DND-41 (cell line): ENCODE measurements at regions not wholly inside any gene's neighbourhood (a gene's known extent, or its start where the extent isn't known, plus 50 kb on each side); places are given as distances from the start of the nearest gene placed in this dataset.
"Not testable (repeated sequence)": the region's sequence is repeated elsewhere in the genome, so short reads cannot be mapped to it uniquely, and the experiment has no call there.

Experiments
- ATAC-seq: fragments of 200-7000 bp; cut with Tn5 transposase; 3 replicates; pipeline ENCODE4 v1.9.1; 2021; ENCODE audit warnings: low read depth; ENCODE audit not compliant: insufficient read depth
- DNase-seq: peaks from one replicate; pipeline ENCODE4 v3.0.0-alpha.2; 2020
- H2AFZ ChIP-seq: 2 replicates; pipeline ENCODE4 v1.6.0; 2012; ENCODE audit warnings: low read depth, low read length
- H3K27ac ChIP-seq: 2 replicates; pipeline ENCODE4 v1.5.1; 2012; ENCODE audit warnings: low read length, inconsistent platforms
- H3K27me3 ChIP-seq: fragments of 200-600 bp; sonication (generic); 2 replicates; pipeline ENCODE4 v1.6.0; 2012; ENCODE audit warnings: low read length, mild to moderate bottlenecking, inconsistent platforms; ENCODE audit not compliant: insufficient read depth, poor library complexity
- H3K36me3 ChIP-seq: 2 replicates; pipeline ENCODE4 v1.5.1; 2012; ENCODE audit warnings: low read length, inconsistent platforms; ENCODE audit not compliant: insufficient read depth
- H3K4me1 ChIP-seq: 2 replicates; pipeline ENCODE4 v1.5.1; 2012; ENCODE audit warnings: mild to moderate bottlenecking, low read length; ENCODE audit not compliant: insufficient read depth
- H3K4me2 ChIP-seq: 2 replicates; pipeline ENCODE4 v1.6.0; 2012; ENCODE audit warnings: mild to moderate bottlenecking, moderate library complexity, low read length, inconsistent platforms; ENCODE audit not compliant: insufficient read depth
- H3K4me3 ChIP-seq, 2 experiments: fragments of 200-600 bp in 1 of 2; shearing (Covaris generic) in 1 of 2; 2 replicates each; pipeline ENCODE4 v1.5.1; 2012 to 2016; ENCODE audit warnings: inconsistent platforms in 2 of 2, low read length in 2 of 2, mild to moderate bottlenecking in 2 of 2, low read depth in 1 of 2, moderate library complexity in 1 of 2
- H3K79me2 ChIP-seq: 2 replicates; pipeline ENCODE4 v1.6.0; 2012; ENCODE audit warnings: low read length, inconsistent platforms; ENCODE audit not compliant: insufficient read depth
- H3K9ac ChIP-seq: 2 replicates; pipeline ENCODE4 v1.6.0; 2012; ENCODE audit warnings: low read depth, mild to moderate bottlenecking, inconsistent platforms, low read length, moderate library complexity
- H3K9me3 ChIP-seq: 2 replicates; pipeline ENCODE4 v1.5.1; 2012; ENCODE audit warnings: low read length, moderate library complexity, mild to moderate bottlenecking, inconsistent platforms; ENCODE audit not compliant: insufficient read depth, severe bottlenecking
- H4K20me1 ChIP-seq: 2 replicates; pipeline ENCODE4 v1.6.0; 2012; ENCODE audit warnings: low read length; ENCODE audit not compliant: insufficient read depth
- EZH2 ChIP-seq: IDR thresholded peaks from 3 replicates; pipeline ENCODE4 v1.6.1; 2012; ENCODE audit warnings: borderline replicate concordance, low read depth, mild to moderate bottlenecking, moderate library complexity, low read length, inconsistent platforms; ENCODE audit not compliant: severe bottlenecking
- TF ChIP-seq, protein P1 (sequence below): IDR thresholded peaks from 2 replicates; pipeline ENCODE4 v1.5.1; 2012; ENCODE audit warnings: borderline replicate concordance, low read length, moderate library complexity, mild to moderate bottlenecking; ENCODE audit not compliant: poor library complexity, severe bottlenecking; ENCODE audit errors: extremely low read depth

DNA sequence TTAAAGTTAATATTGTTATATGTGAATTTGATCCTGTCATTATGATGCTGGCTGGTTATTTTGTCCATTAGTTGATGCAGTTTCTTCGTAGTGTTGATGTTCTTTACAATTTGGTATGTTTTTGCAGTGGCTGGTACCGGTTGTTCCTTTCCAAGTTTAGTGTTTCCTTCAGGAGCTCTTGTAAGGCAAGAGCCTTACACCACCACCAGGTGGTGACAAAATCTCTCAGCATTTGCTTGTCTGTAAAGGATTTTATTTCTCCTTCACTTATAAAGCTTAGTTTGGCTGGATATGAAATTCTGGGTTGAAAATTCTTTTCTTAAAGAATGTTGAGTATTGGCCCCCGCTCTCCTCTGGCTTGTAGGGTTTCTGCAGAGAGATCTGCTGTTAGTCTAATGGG, 86.4 kb upstream of the UNC13C start:
- TF ChIP-seq, protein P1, sequence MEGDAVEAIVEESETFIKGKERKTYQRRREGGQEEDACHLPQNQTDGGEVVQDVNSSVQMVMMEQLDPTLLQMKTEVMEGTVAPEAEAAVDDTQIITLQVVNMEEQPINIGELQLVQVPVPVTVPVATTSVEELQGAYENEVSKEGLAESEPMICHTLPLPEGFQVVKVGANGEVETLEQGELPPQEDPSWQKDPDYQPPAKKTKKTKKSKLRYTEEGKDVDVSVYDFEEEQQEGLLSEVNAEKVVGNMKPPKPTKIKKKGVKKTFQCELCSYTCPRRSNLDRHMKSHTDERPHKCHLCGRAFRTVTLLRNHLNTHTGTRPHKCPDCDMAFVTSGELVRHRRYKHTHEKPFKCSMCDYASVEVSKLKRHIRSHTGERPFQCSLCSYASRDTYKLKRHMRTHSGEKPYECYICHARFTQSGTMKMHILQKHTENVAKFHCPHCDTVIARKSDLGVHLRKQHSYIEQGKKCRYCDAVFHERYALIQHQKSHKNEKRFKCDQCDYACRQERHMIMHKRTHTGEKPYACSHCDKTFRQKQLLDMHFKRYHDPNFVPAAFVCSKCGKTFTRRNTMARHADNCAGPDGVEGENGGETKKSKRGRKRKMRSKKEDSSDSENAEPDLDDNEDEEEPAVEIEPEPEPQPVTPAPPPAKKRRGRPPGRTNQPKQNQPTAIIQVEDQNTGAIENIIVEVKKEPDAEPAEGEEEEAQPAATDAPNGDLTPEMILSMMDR = peak; percentile 28
- not testable (repeated sequence) for H3K4me2 ChIP-seq, H3K36me3 ChIP-seq, ATAC-seq, H3K4me1 ChIP-seq, H2AFZ ChIP-seq, H3K9ac ChIP-seq, H3K27ac ChIP-seq, H3K4me3 ChIP-seq, H3K9me3 ChIP-seq, H3K27me3 ChIP-seq, DNase-seq, H4K20me1 ChIP-seq, H3K79me2 ChIP-seq

DNA sequence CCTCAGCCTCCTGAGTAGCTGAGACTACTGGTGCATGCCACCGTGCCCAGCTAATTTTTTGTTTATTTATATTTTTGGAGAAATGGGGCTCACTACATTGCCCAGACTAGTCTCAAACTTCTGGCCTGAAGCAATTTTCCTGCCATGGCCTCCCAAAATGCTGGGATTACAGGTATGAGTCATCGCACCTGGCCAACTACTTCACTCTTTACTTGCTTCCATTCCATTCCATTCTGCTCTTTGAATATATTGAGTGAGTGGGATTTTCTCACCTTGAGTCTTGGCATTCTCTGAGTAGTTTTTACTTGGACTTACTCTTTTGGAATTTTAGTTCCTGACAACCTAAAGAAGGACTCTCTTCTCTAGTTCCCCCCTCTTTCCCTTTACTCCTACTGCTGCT, 93.8 kb upstream of the UNC13C start:
- ATAC-seq = no peak
- no peaks in the 10 kb centered on the region for H4K20me1 ChIP-seq
- H3K9me3 ChIP-seq = no peaks in the 10 kb centered on the region
- no peaks in the 10 kb centered on the region for H3K36me3 ChIP-seq
- no peak overlapping the region for H3K27ac ChIP-seq
- no peak for TF ChIP-seq EZH2
- TF ChIP-seq, protein P1 = no peak
- no peaks in the 10 kb centered on the region for H3K27me3 ChIP-seq
- no peak overlapping the region for H3K4me2 ChIP-seq
- no peak overlapping the region for H2AFZ ChIP-seq
- H3K79me2 ChIP-seq = no peaks in the 10 kb centered on the region
- H3K4me3 ChIP-seq = no peak overlapping the region
- no peaks in the 10 kb centered on the region for H3K4me1 ChIP-seq
- no peak for DNase-seq
- H3K9ac ChIP-seq = no peak overlapping the region

DNA sequence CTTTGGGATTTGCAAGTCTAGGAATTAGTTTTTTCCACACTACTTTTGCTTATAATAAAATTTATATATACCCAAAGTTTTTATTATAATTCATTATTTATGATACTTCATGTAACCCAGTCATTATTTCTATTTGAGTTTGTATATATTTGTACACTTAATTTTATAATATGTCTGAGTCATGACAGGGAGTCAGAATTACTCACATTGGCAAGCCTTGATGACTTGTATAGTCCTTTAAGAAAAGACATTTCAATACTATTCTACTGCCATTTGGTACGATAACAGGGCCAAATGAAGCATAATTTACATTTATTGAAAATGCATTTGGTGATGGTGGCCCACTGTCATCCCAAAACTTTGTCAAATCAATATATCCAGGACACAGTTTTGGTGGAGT, 95.9 kb upstream of the UNC13C start:
- no peaks in the 10 kb centered on the region for H3K27me3 ChIP-seq
- no peaks in the 10 kb centered on the region for H3K79me2 ChIP-seq
- ATAC-seq (no peak), DNase-seq (no peak)
- no peak overlapping the region for H3K9ac ChIP-seq
- no peak for TF ChIP-seq EZH2
- TF ChIP-seq, protein P1 = no peak
- H3K36me3 ChIP-seq = no peaks in the 10 kb centered on the region
- no peak overlapping the region for H2AFZ ChIP-seq
- H3K27ac ChIP-seq = no peak overlapping the region
- no peak overlapping the region for H3K4me3 ChIP-seq
- no peaks in the 10 kb centered on the region for H3K9me3 ChIP-seq
- H3K4me2 ChIP-seq = no peak overlapping the region
- no peaks in the 10 kb centered on the region for H3K4me1 ChIP-seq
- H4K20me1 ChIP-seq = no peaks in the 10 kb centered on the region

DNA sequence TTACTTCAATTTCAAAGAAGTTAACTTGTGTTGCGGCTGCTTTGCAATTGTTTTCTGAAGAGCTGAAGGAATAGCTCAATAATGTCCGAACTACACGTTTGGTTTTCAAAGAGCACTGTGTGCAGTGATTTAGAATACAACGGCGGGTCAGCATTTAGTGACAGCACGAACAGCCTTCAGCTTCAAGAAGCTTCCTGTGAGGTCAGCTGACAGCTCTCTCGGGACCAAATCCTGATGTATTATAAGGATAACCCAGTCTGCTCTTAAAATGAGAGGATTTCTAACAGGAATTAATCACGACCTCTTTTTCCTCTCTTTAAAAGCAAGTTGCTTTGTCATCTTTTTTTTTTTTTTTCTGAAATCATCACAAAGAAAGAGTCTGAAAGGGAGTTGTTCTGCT, 97.9 kb upstream of the UNC13C start:
- no peaks in the 10 kb centered on the region for H3K36me3 ChIP-seq
- no peaks in the 10 kb centered on the region for H3K9me3 ChIP-seq
- H3K9ac ChIP-seq = no peak overlapping the region
- no peak overlapping the region for H3K27ac ChIP-seq
- no peaks in the 10 kb centered on the region for H3K79me2 ChIP-seq
- ATAC-seq (no peak), DNase-seq (no peak)
- no peak overlapping the region for H3K4me2 ChIP-seq
- no peak overlapping the region for H3K4me3 ChIP-seq
- no peaks in the 10 kb centered on the region for H3K4me1 ChIP-seq
- no peak overlapping the region for H2AFZ ChIP-seq
- H4K20me1 ChIP-seq = no peaks in the 10 kb centered on the region
- no peak for TF ChIP-seq EZH2
- TF ChIP-seq, protein P1 = no peak
- no peaks in the 10 kb centered on the region for H3K27me3 ChIP-seq
